Kasumi-1 (cell line): ENCODE measurements at regions not wholly inside any gene's neighbourhood (a gene's known extent, or its start where the extent isn't known, plus 50 kb on each side); places are given as distances from the start of the nearest gene placed in this dataset.

Source experiments
- DNase-seq, 2 experiments: peaks; one replicate each; lab custom pipeline; 2025; lab: John Stamatoyannopoulos, UW

GRCh38 chr10:10642751-10643150, 374.9 kb upstream of the CELF2 start:
- DNase-seq: no peak

- no peak for DNase-seq
Measured at GRCh38 chr10:10644008-10644646, 373.5 kb upstream of the CELF2 start.

GRCh38 chr10:10644676-10645385, 372.8 kb upstream of the CELF2 start:
- DNase-seq: no peak

- no peak for DNase-seq
Measured at GRCh38 chr10:10647331-10647730, 370.3 kb upstream of the CELF2 start.

GRCh38 chr10:10657139-10657760, 360.4 kb upstream of the CELF2 start:
- no peak for DNase-seq

- DNase-seq: peak in 1 of 2 experiments; percentile 6
Measured at GRCh38 chr10:10658172-10658785, 359.4 kb upstream of the CELF2 start.

GRCh38 chr10:10660054-10660453, 357.6 kb upstream of the CELF2 start:
- no peak for DNase-seq

- no peak for DNase-seq
Measured at GRCh38 chr10:10661176-10661575, 356.5 kb upstream of the CELF2 start.

- no peak for DNase-seq
Measured at GRCh38 chr10:10662716-10663408, 354.8 kb upstream of the CELF2 start.

- DNase-seq: no peak
Measured at GRCh38 chr10:10663622-10664021, 354.1 kb upstream of the CELF2 start.

- DNase-seq: no peak
Measured at GRCh38 chr10:10665750-10666149, 351.9 kb upstream of the CELF2 start.

- DNase-seq: no peak
Measured at GRCh38 chr10:10667466-10667865, 350.2 kb upstream of the CELF2 start.

- no peak for DNase-seq
Measured at GRCh38 chr10:10676972-10677371, 340.7 kb upstream of the CELF2 start.

- peak; percentile 70 to 77 for DNase-seq
Measured at GRCh38 chr10:10677479-10677878, 340.2 kb upstream of the CELF2 start.

- no peak for DNase-seq
Measured at GRCh38 chr10:10680496-10680895, 337.2 kb upstream of the CELF2 start.

- DNase-seq: no peak
Measured at GRCh38 chr10:10684972-10685371, 332.7 kb upstream of the CELF2 start.

- no peak for DNase-seq
Measured at GRCh38 chr10:10685566-10685965, 332.1 kb upstream of the CELF2 start.

- DNase-seq: no peak
Measured at GRCh38 chr10:10687751-10688150, 329.9 kb upstream of the CELF2 start.

- DNase-seq: peak; percentile 36 to 65
Measured at GRCh38 chr10:10699427-10699826, 318.2 kb upstream of the CELF2 start.

GRCh38 chr10:10701084-10701611, 316.5 kb upstream of the CELF2 start:
- no peak for DNase-seq

- DNase-seq: no peak
Measured at GRCh38 chr10:10702211-10702610, 315.5 kb upstream of the CELF2 start.

GRCh38 chr10:10703382-10703781, 314.3 kb upstream of the CELF2 start:
- no peak for DNase-seq
